B cell (primary cell): ENCODE measurements at regions not wholly inside any gene's neighbourhood (a gene's known extent, or its start where the extent isn't known, plus 50 kb on each side); places are given as distances from the start of the nearest gene placed in this dataset.

ENCODE experiments used
- ATAC-seq: fragments of 200-7000 bp; cut with Tn5 transposase; one replicate; pipeline ENCODE4 v1.10.0; 2021; ENCODE audit warnings: low read depth, mild to moderate bottlenecking, moderate number of reproducible peaks, moderate library complexity
- CTCF ChIA-PET: fragments of 350-600 bp; sonication (Branson Sonifier 250); formaldehyde crosslinking; loops from one replicate; lab custom pipeline; 2021; ENCODE audit warnings: antibody characterized with exemption, inconsistent platforms; lab: Charles Lee
- POLR2A ChIA-PET: fragments of 350-600 bp; sonication (Branson Sonifier 250); formaldehyde crosslinking; loops from one replicate; lab custom pipeline; 2021; ENCODE audit warnings: antibody characterized with exemption; lab: Charles Lee
- DNase-seq: peaks from one replicate; pipeline ENCODE4 v3.0.0; 2013
- H2AFZ ChIP-seq: 2 replicates; pipeline ENCODE4 v1.6.1; 2012; ENCODE audit warnings: mild to moderate bottlenecking, low read depth, low read length; ENCODE audit not compliant: insufficient read depth, poor library complexity, severe bottlenecking
- H3K27ac ChIP-seq, 2 donors: 1 replicate in 1 of 2; 2 replicates in 1 of 2; pipeline ENCODE4 v1.5.1; 2012 to 2013; ENCODE audit warnings: low read length in 2 of 2, mild to moderate bottlenecking in 2 of 2, moderate library complexity in 1 of 2
- H3K27me3 ChIP-seq, 4 experiments: fragments of 200-600 bp in 1 of 4; sonication (generic) in 1 of 4; replicated peaks in 1 of 4; 1 replicate in 2 of 4; 2 replicates in 2 of 4; pipeline versions ENCODE4 v1.6.1 to v1.7.0; 2013 to 2016; ENCODE audit warnings: low read length in 3 of 4, mild to moderate bottlenecking in 2 of 4, mixed read lengths in 1 of 4, moderate library complexity in 1 of 4; ENCODE audit not compliant: insufficient read depth in 4 of 4, control insufficient read depth in 3 of 4; ENCODE audit errors: control extremely low read depth in 1 of 4
- H3K36me3 ChIP-seq, 2 experiments: replicated peaks in 1 of 2; 1 replicate in 1 of 2; 2 replicates in 1 of 2; pipeline versions ENCODE4 v1.6.1 to v1.7.1; 2013; ENCODE audit warnings: low read length in 1 of 2; ENCODE audit not compliant: insufficient read depth in 2 of 2, control insufficient read depth in 1 of 2; ENCODE audit errors: control extremely low read depth in 1 of 2, extremely low read depth in 1 of 2
- H3K4me1 ChIP-seq, 2 donors: fragments of 200-600 bp in 1 of 2; sonication (generic) in 1 of 2; 1 replicate in 1 of 2; 2 replicates in 1 of 2; pipeline versions ENCODE4 v1.5.1 to v1.6.1; 2013 to 2017; ENCODE audit warnings: low read length in 2 of 2; ENCODE audit not compliant: control insufficient read depth in 2 of 2, insufficient read depth in 2 of 2
- H3K4me2 ChIP-seq: replicated peaks from 2 replicates; pipeline ENCODE3; 2012; ENCODE audit warnings: mild to moderate bottlenecking, low read depth, low read length; ENCODE audit not compliant: poor library complexity, severe bottlenecking
- H3K4me3 ChIP-seq, 5 experiments: fragments of 200-600 bp in 1 of 5; sonication (generic) in 1 of 5; 1 replicate in 3 of 5; 2 replicates in 2 of 5; pipeline versions ENCODE4 v1.5.1 to v1.7.0; 2011 to 2016; ENCODE audit warnings: low read length in 4 of 5, mild to moderate bottlenecking in 4 of 5, low read depth in 2 of 5, control low read depth in 1 of 5, moderate library complexity in 1 of 5; ENCODE audit not compliant: insufficient read depth in 1 of 5; ENCODE audit errors: control extremely low read depth in 1 of 5, extremely low read depth in 1 of 5
- H3K79me2 ChIP-seq: fragments of 200-600 bp; sonication (generic); one replicate; pipeline ENCODE4 v1.6.0; 2016; ENCODE audit warnings: low read length; ENCODE audit not compliant: control insufficient read depth, insufficient read depth
- H3K9ac ChIP-seq: fragments of 200-600 bp; sonication (generic); 2 replicates; pipeline ENCODE4 v1.6.1; 2017; ENCODE audit warnings: mild to moderate bottlenecking, low read length, moderate library complexity
- H3K9me3 ChIP-seq, 3 donors: one replicate each; pipeline versions ENCODE4 v1.6.1 to v1.7.1; 2013; ENCODE audit warnings: low read length in 2 of 3; ENCODE audit not compliant: control insufficient read depth in 2 of 3, insufficient read depth in 1 of 3; ENCODE audit errors: control extremely low read depth in 1 of 3
- H4K20me1 ChIP-seq: 2 replicates; pipeline ENCODE4 v1.6.0; 2012; ENCODE audit warnings: mild to moderate bottlenecking, low read length; ENCODE audit not compliant: insufficient read depth, control insufficient read depth, poor library complexity, severe bottlenecking
- H3K27ac Mint-ChIP-seq: one replicate; pipeline ENCODE4 v1.8.0; 2021; ENCODE audit warnings: mixed read lengths
- H3K27me3 Mint-ChIP-seq: one replicate; pipeline ENCODE4 v1.8.0; 2021; ENCODE audit warnings: mixed read lengths
- H3K4me1 Mint-ChIP-seq: one replicate; pipeline ENCODE4 v1.8.0; 2021; ENCODE audit warnings: mixed read lengths
- H3K4me3 Mint-ChIP-seq: one replicate; pipeline ENCODE4 v1.8.0; 2021; ENCODE audit warnings: mixed read lengths
- H3K9me3 Mint-ChIP-seq: one replicate; pipeline ENCODE4 v1.8.0; 2022; ENCODE audit warnings: mixed read lengths; ENCODE audit not compliant: insufficient read depth
- CTCF ChIP-seq: fragments of 200-600 bp; IDR thresholded peaks from one replicate; pipeline ENCODE4 v1.8.0; 2022; ENCODE audit warnings: antibody characterized with exemption, mild to moderate bottlenecking
- EZH2 ChIP-seq: IDR thresholded peaks from 2 replicates; pipeline ENCODE4 v1.6.1; 2012; ENCODE audit warnings: borderline replicate concordance, low read depth, mild to moderate bottlenecking, moderate library complexity, low read length; ENCODE audit not compliant: insufficient read depth, poor library complexity, severe bottlenecking
- WGBS: methylation state at CpG from one replicate; pipeline ENCODE4 v1.1.5; 2013; ENCODE audit warnings: missing lambda C conversion rate; ENCODE audit not compliant: insufficient coverage; 5-methylcytosine and 5-hydroxymethylcytosine counted together
- intact Hi-C: fragments of 100-400 bp; cut with micrococcal nuclease; formaldehyde crosslinking; loops from one replicate; pipeline ENCODE4 v1.10.0; 2022

GRCh38 chr6:91715171-91715805 is 1128.4 kb upstream of the MAP3K7 start:
- Histone ChIP-seq H3K4me2 (no peak overlapping the region), H4K20me1 (no peaks in the 10 kb centered on the region), H3K4me1 (no peaks in the 10 kb centered on the region), H3K9me3 (no peaks in the 10 kb centered on the region), H3K36me3 (no peaks in the 10 kb centered on the region), H3K27me3 (no peaks in the 10 kb centered on the region), H3K4me3 (no peak overlapping the region), H3K27ac (no peak overlapping the region), H3K9ac (no peak overlapping the region), H2AFZ (no peak overlapping the region), H3K79me2 (no peaks in the 10 kb centered on the region)
- ATAC-seq (no peak), DNase-seq (no peak)
- POLR2A ChIA-PET = no interaction called here
- Mint-ChIP-seq H3K4me3 (no peak overlapping the region), H3K9me3 (no peaks in the 10 kb centered on the region), H3K4me1 (no peaks in the 10 kb centered on the region), H3K27me3 (no peaks in the 10 kb centered on the region), H3K27ac (no peak overlapping the region)
- intact Hi-C loops = no loop called here
- CTCF ChIA-PET = no interaction called here
- WGBS = 96% methylated on average over 4 of the region's 11 CpGs
- no peak for TF ChIP-seq CTCF
- TF ChIP-seq EZH2 = no peak

GRCh38 chr6:91713911-91714310 is 1127.0 kb upstream of the MAP3K7 start:
- ATAC-seq = no peak
- H3K27ac ChIP-seq = no peak overlapping the region
- no peaks in the 10 kb centered on the region for H3K9me3 ChIP-seq
- H2AFZ ChIP-seq = no peak overlapping the region
- Mint-ChIP-seq H3K27ac (no peak overlapping the region), H3K4me3 (no peak overlapping the region), H3K27me3 (no peaks in the 10 kb centered on the region), H3K9me3 (no peaks in the 10 kb centered on the region), H3K4me1 (no peaks in the 10 kb centered on the region)
- no peaks in the 10 kb centered on the region for H4K20me1 ChIP-seq
- no peak overlapping the region for H3K4me3 ChIP-seq
- no peaks in the 10 kb centered on the region for H3K36me3 ChIP-seq
- H3K79me2 ChIP-seq = no peaks in the 10 kb centered on the region
- H3K4me1 ChIP-seq = no peaks in the 10 kb centered on the region
- no peak overlapping the region for H3K9ac ChIP-seq
- intact Hi-C loops = no loop called here
- no peaks in the 10 kb centered on the region for H3K27me3 ChIP-seq
- no peak for DNase-seq
- TF ChIP-seq CTCF (no peak), EZH2 (no peak)
- H3K4me2 ChIP-seq = no peak overlapping the region
- CTCF ChIA-PET = no interaction called here
- POLR2A ChIA-PET = no interaction called here
